Common myeloid progenitor, CD34-positive (primary cell): ENCODE measurements at regions not wholly inside any gene's neighbourhood (a gene's known extent, or its start where the extent isn't known, plus 50 kb on each side); places are given as distances from the start of the nearest gene placed in this dataset.

ENCODE experiments used
- CTCF ChIA-PET: fragments of 350-600 bp; sonication (Branson Sonifier 250); formaldehyde crosslinking; loops from one replicate; lab custom pipeline; 2021; ENCODE audit warnings: antibody characterized with exemption; lab: Charles Lee
- POLR2A ChIA-PET: fragments of 350-600 bp; sonication (Branson Sonifier 250); formaldehyde crosslinking; loops from one replicate; lab custom pipeline; 2021; ENCODE audit warnings: antibody characterized with exemption; lab: Charles Lee
- DNase-seq, 3 donors: peaks; one replicate each; pipeline versions ENCODE4 v3.0.0 to v3.0.0-alpha.2; 2013
- H3K27ac ChIP-seq, 2 experiments: 1 replicate in 1 of 2; 2 replicates in 1 of 2; pipeline ENCODE4 v1.7.0; 2013; ENCODE audit warnings: inconsistent platforms in 2 of 2, low read length in 2 of 2, mild to moderate bottlenecking in 2 of 2, low read depth in 1 of 2, moderate library complexity in 1 of 2; ENCODE audit not compliant: severe bottlenecking in 2 of 2, insufficient read depth in 1 of 2, poor library complexity in 1 of 2
- H3K27me3 ChIP-seq, 5 experiments: replicated peaks in 2 of 5; 1 replicate in 3 of 5; 2 replicates in 2 of 5; pipeline versions ENCODE4 v1.6.1 to v1.7.0; 2013; ENCODE audit warnings: low read length in 4 of 5, mild to moderate bottlenecking in 2 of 5, moderate library complexity in 2 of 5, inconsistent platforms in 1 of 5; ENCODE audit not compliant: insufficient read depth in 5 of 5, control insufficient read depth in 4 of 5
- H3K36me3 ChIP-seq, 4 experiments: 1 replicate in 2 of 4; 2 replicates in 2 of 4; pipeline versions ENCODE4 v1.6.1 to v1.7.0; 2013; ENCODE audit warnings: low read length in 3 of 4, control low read depth in 1 of 4, mild to moderate bottlenecking in 1 of 4; ENCODE audit not compliant: control insufficient read depth in 4 of 4, insufficient read depth in 4 of 4
- H3K4me1 ChIP-seq, 4 experiments: 1 replicate in 3 of 4; 2 replicates in 1 of 4; pipeline versions ENCODE4 v1.6.1 to v1.7.1; 2013; ENCODE audit warnings: low read length in 3 of 4, mild to moderate bottlenecking in 3 of 4, control low read depth in 1 of 4, inconsistent platforms in 1 of 4, moderate library complexity in 1 of 4; ENCODE audit not compliant: control insufficient read depth in 4 of 4, insufficient read depth in 4 of 4; ENCODE audit errors: control extremely low read depth in 1 of 4
- H3K4me3 ChIP-seq, 7 experiments: 1 replicate in 4 of 7; 2 replicates in 3 of 7; pipeline versions ENCODE4 v1.5.1 to v1.7.0; 2013; ENCODE audit warnings: mild to moderate bottlenecking in 7 of 7, low read length in 6 of 7, moderate library complexity in 6 of 7, inconsistent platforms in 2 of 7, low read depth in 2 of 7, control low read depth in 1 of 7; ENCODE audit not compliant: insufficient read depth in 4 of 7, control insufficient read depth in 1 of 7; ENCODE audit errors: extremely low read depth in 1 of 7
- H3K9me3 ChIP-seq, 5 experiments: 1 replicate in 4 of 5; 2 replicates in 1 of 5; pipeline versions ENCODE4 v1.6.1 to v1.7.1; 2013; ENCODE audit warnings: low read length in 4 of 5, mild to moderate bottlenecking in 2 of 5, inconsistent platforms in 1 of 5, low read depth in 1 of 5, moderate library complexity in 1 of 5; ENCODE audit not compliant: control insufficient read depth in 4 of 5, insufficient read depth in 2 of 5; ENCODE audit errors: control extremely low read depth in 1 of 5
- WGBS: methylation state at CpG from one replicate; pipeline ENCODE4 v1.1.5; 2013; ENCODE audit not compliant: insufficient coverage; 5-methylcytosine and 5-hydroxymethylcytosine counted together

- Histone ChIP-seq H3K4me1 (peaks cover 0 to 3% (median under 1%) of the 10 kb centered on the region in 4 experiments), H3K27me3 (peaks cover 12 to 43% (median 21%) of the 10 kb centered on the region in 5 experiments), H3K36me3 (no peaks in the 10 kb centered on the region), H3K9me3 (peaks cover 0 to 2% (median 0%) of the 10 kb centered on the region in 5 experiments), H3K4me3 (no peak overlapping the region), H3K27ac (no peak overlapping the region)
- no CpG with 5 or more reads among the region's 3 CpGs for WGBS
- POLR2A ChIA-PET: no interaction called here
- CTCF ChIA-PET: no interaction called here
- no peak for DNase-seq
Observed at GRCh38 chr2:196587056-196587455, 52.5 kb upstream of the CCDC150 start.

GRCh38 chr2:196587739-196588138 lies 51.8 kb upstream of the CCDC150 start:
- POLR2A ChIA-PET: no interaction called here
- no peak overlapping the region for H3K27ac ChIP-seq
- DNase-seq: no peak
- no peaks in the 10 kb centered on the region for H3K36me3 ChIP-seq
- CTCF ChIA-PET: no interaction called here
- H3K4me1 ChIP-seq: peaks cover 0 to 8% (median 7%) of the 10 kb centered on the region in 4 experiments
- peaks cover 0 to 2% (median 0%) of the 10 kb centered on the region in 5 experiments for H3K9me3 ChIP-seq
- 50% methylated on average over 1 of the region's 1 CpG for WGBS
- H3K27me3 ChIP-seq: peaks cover 12 to 49% (median 24%) of the 10 kb centered on the region in 5 experiments
- H3K4me3 ChIP-seq: no peak overlapping the region

GRCh38 chr2:196589419-196589818 lies 50.1 kb upstream of the CCDC150 start:
- Histone ChIP-seq H3K4me1 (peaks cover 0 to 16% (median 14%) of the 10 kb centered on the region in 4 experiments), H3K36me3 (no peaks in the 10 kb centered on the region), H3K4me3 (no peak overlapping the region), H3K27me3 (peaks cover 14 to 61% (median 31%) of the 10 kb centered on the region in 5 experiments), H3K9me3 (no peaks in the 10 kb centered on the region), H3K27ac (no peak overlapping the region)
- CTCF ChIA-PET: no interaction called here
- 88% methylated on average over 1 of the region's 1 CpG for WGBS
- POLR2A ChIA-PET: no interaction called here
- DNase-seq: no peak
